MM.1S (cell line): ENCODE measurements at regions not wholly inside any gene's neighbourhood (a gene's known extent, or its start where the extent isn't known, plus 50 kb on each side); places are given as distances from the start of the nearest gene placed in this dataset.

Experiments used
- DNase-seq: peaks from one replicate; pipeline ENCODE4 v3.0.0-alpha.2; 2015
- H2AFZ ChIP-seq: fragments of 300-600 bp; sonication (generic); 2 replicates; pipeline ENCODE4 v1.6.0; 2016; ENCODE audit warnings: antibody characterized with exemption, low read length
- H3F3A ChIP-seq: fragments of 300-600 bp; sonication (generic); 2 replicates; pipeline ENCODE4 v1.6.1; 2016; ENCODE audit warnings: mild to moderate bottlenecking, antibody characterized with exemption, low read length, moderate library complexity, mixed read lengths; ENCODE audit not compliant: insufficient read depth
- H3K27ac ChIP-seq: fragments of 300-600 bp; sonication (generic); 2 replicates; pipeline ENCODE4 v1.5.1; 2016; ENCODE audit warnings: mild to moderate bottlenecking, low read length
- H3K27me3 ChIP-seq: fragments of 300-600 bp; sonication (generic); replicated peaks from 2 replicates; pipeline ENCODE4 v1.6.0; 2016; ENCODE audit warnings: low read length; ENCODE audit not compliant: insufficient read depth
- H3K36me3 ChIP-seq: fragments of 300-600 bp; sonication (generic); replicated peaks from 2 replicates; pipeline ENCODE4 v1.6.1; 2016; ENCODE audit warnings: mild to moderate bottlenecking, low read length, mixed read lengths; ENCODE audit not compliant: insufficient read depth
- H3K4me1 ChIP-seq: fragments of 300-600 bp; sonication (generic); 2 replicates; pipeline ENCODE4 v1.6.1; 2016; ENCODE audit warnings: low read length, mixed read lengths
- H3K4me2 ChIP-seq: fragments of 300-600 bp; sonication (generic); 2 replicates; pipeline ENCODE4 v1.6.0; 2016; ENCODE audit warnings: low read depth, low read length
- H3K4me3 ChIP-seq: fragments of 300-600 bp; sonication (generic); 2 replicates; pipeline ENCODE4 v1.5.1; 2016; ENCODE audit warnings: low read length, mixed read lengths
- H3K79me2 ChIP-seq: fragments of 300-600 bp; sonication (generic); 2 replicates; pipeline ENCODE4 v1.6.1; 2016; ENCODE audit warnings: mixed run types, low read length, mixed read lengths
- H3K9ac ChIP-seq: fragments of 300-600 bp; sonication (generic); 2 replicates; pipeline ENCODE4 v1.6.1; 2016; ENCODE audit warnings: low read length, mixed read lengths
- H3K9me2 ChIP-seq: fragments of 300-600 bp; sonication (generic); replicated peaks from 2 replicates; pipeline ENCODE4 v1.6.1; 2016; ENCODE audit warnings: mild to moderate bottlenecking, low read length, mixed read lengths; ENCODE audit not compliant: insufficient read depth
- H3K9me3 ChIP-seq: fragments of 300-600 bp; sonication (generic); replicated peaks from 2 replicates; pipeline ENCODE4 v1.6.1; 2016; ENCODE audit warnings: mild to moderate bottlenecking, low read length, mixed read lengths; ENCODE audit not compliant: insufficient read depth
- H4K20me1 ChIP-seq: fragments of 300-600 bp; sonication (generic); 2 replicates; pipeline ENCODE4 v1.6.1; 2016; ENCODE audit warnings: mild to moderate bottlenecking, low read length, moderate library complexity, mixed read lengths; ENCODE audit not compliant: insufficient read depth
- CTCF ChIP-seq: fragments of 300-600 bp; sonication (generic); IDR thresholded peaks from 2 replicates; pipeline ENCODE4 v1.5.1; 2016; ENCODE audit warnings: antibody characterized with exemption, low read length, mixed read lengths
- EZH2 ChIP-seq: fragments of 300-600 bp; sonication (generic); optimal IDR thresholded peaks from 2 replicates; pipeline ENCODE3; 2017; ENCODE audit warnings: low read depth, mild to moderate bottlenecking, antibody characterized with exemption, low read length, mixed read lengths
- EZH2phosphoT487 ChIP-seq: fragments of 300-600 bp; sonication (generic); IDR thresholded peaks from 2 replicates; pipeline ENCODE4 v1.6.1; 2018; ENCODE audit warnings: antibody characterized with exemption, low read length

GRCh38 chr18:45260125-45260524 lies 355.2 kb upstream of the SLC14A2 start:
- DNase-seq = no peak
- no peak for TF ChIP-seq EZH2phosphoT487
- no peak for TF ChIP-seq EZH2
- TF ChIP-seq CTCF = no peak
- no peak overlapping the region for H2AFZ ChIP-seq
- no peaks in the 10 kb centered on the region for H3K79me2 ChIP-seq
- no peak overlapping the region for H3K4me2 ChIP-seq
- no peaks in the 10 kb centered on the region for H3K9me2 ChIP-seq
- no peaks in the 10 kb centered on the region for H3K36me3 ChIP-seq
- H4K20me1 ChIP-seq = no peaks in the 10 kb centered on the region
- no peak overlapping the region for H3K9ac ChIP-seq
- H3K27ac ChIP-seq = no peak overlapping the region
- no peak overlapping the region for H3K4me3 ChIP-seq
- H3K4me1 ChIP-seq = no peaks in the 10 kb centered on the region
- H3K27me3 ChIP-seq = no peaks in the 10 kb centered on the region
- H3K9me3 ChIP-seq = no peaks in the 10 kb centered on the region
- H3F3A ChIP-seq = no peaks in the 10 kb centered on the region

GRCh38 chr18:45266023-45266422 lies 349.3 kb upstream of the SLC14A2 start:
- no peak overlapping the region for H2AFZ ChIP-seq
- H3K4me2 ChIP-seq = no peak overlapping the region

GRCh38 chr18:45267622-45268021 lies 347.7 kb upstream of the SLC14A2 start:
- Histone ChIP-seq H3K9me2 (no peaks in the 10 kb centered on the region), H3K4me2 (no peak overlapping the region), H3K79me2 (no peaks in the 10 kb centered on the region), H2AFZ (no peak overlapping the region), H3K4me3 (no peak overlapping the region), H3K36me3 (no peaks in the 10 kb centered on the region), H3F3A (no peaks in the 10 kb centered on the region), H3K27ac (no peak overlapping the region), H4K20me1 (no peaks in the 10 kb centered on the region), H3K9me3 (no peaks in the 10 kb centered on the region), H3K27me3 (no peaks in the 10 kb centered on the region), H3K9ac (no peak overlapping the region), H3K4me1 (no peaks in the 10 kb centered on the region)
- no peak for DNase-seq
- TF ChIP-seq EZH2 (no peak), CTCF (no peak), EZH2phosphoT487 (no peak)

More at GRCh38 chr18:45266023-45266422, 349.3 kb upstream of the SLC14A2 start:
- no peaks in the 10 kb centered on the region for H3K9me3 ChIP-seq
- no peak overlapping the region for H3K27ac ChIP-seq
- H3K9ac ChIP-seq = no peak overlapping the region
- TF ChIP-seq EZH2 (no peak), CTCF (no peak), EZH2phosphoT487 (no peak)
- H3K9me2 ChIP-seq = no peaks in the 10 kb centered on the region
- DNase-seq = no peak
- no peaks in the 10 kb centered on the region for H4K20me1 ChIP-seq
- H3K79me2 ChIP-seq = no peaks in the 10 kb centered on the region
- no peak overlapping the region for H3K4me3 ChIP-seq
- H3K36me3 ChIP-seq = no peaks in the 10 kb centered on the region
- no peaks in the 10 kb centered on the region for H3K27me3 ChIP-seq
- H3F3A ChIP-seq = no peaks in the 10 kb centered on the region
- no peaks in the 10 kb centered on the region for H3K4me1 ChIP-seq
